HUES6 (cell line): ENCODE measurements at regions not wholly inside any gene's neighbourhood (a gene's known extent, or its start where the extent isn't known, plus 50 kb on each side); places are given as distances from the start of the nearest gene placed in this dataset.
A peak's percentile ranks its signal among the peaks of the same experiment; 100 is the strongest.

Experiments
- H3K27ac ChIP-seq: 2 replicates; pipeline ENCODE4 v1.7.0; 2013; ENCODE audit warnings: low read depth, mild to moderate bottlenecking, low read length, inconsistent platforms
- H3K27me3 ChIP-seq: 2 replicates; pipeline ENCODE4 v1.6.1; 2013; ENCODE audit warnings: low read length; ENCODE audit not compliant: control insufficient read depth, insufficient read depth
- H3K36me3 ChIP-seq: 2 replicates; pipeline ENCODE4 v1.6.1; 2013; ENCODE audit warnings: low read length; ENCODE audit not compliant: control insufficient read depth, insufficient read depth
- H3K4me1 ChIP-seq: 2 replicates; pipeline ENCODE4 v1.6.1; 2013; ENCODE audit warnings: low read length; ENCODE audit not compliant: control insufficient read depth, insufficient read depth
- H3K4me3 ChIP-seq: 2 replicates; pipeline ENCODE4 v1.5.1; 2013; ENCODE audit warnings: low read depth, low read length
- H3K9ac ChIP-seq: one replicate; pipeline ENCODE4 v1.6.1; 2013; ENCODE audit warnings: mild to moderate bottlenecking, low read length
- H3K9me3 ChIP-seq: 2 replicates; pipeline ENCODE4 v1.6.1; 2013; ENCODE audit warnings: low read depth, low read length; ENCODE audit not compliant: control insufficient read depth, insufficient read depth

- Histone ChIP-seq H3K27me3 (no peaks in the 10 kb centered on the region), H3K4me3 (no peak overlapping the region), H3K4me1 (peaks cover 14% of the 10 kb centered on the region), H3K36me3 (no peaks in the 10 kb centered on the region), H3K9ac (no peak overlapping the region), H3K27ac (no peak overlapping the region), H3K9me3 (peaks cover 4% of the 10 kb centered on the region; the same call in 1 of the 2 replicates)
Measured at GRCh38 chr2:216774180-216774579, 78.8 kb upstream of the IGFBP5 start.

- Histone ChIP-seq H3K9me3 (peaks cover 4% of the 10 kb centered on the region; the same call in 1 of the 2 replicates), H3K36me3 (no peaks in the 10 kb centered on the region), H3K27me3 (no peaks in the 10 kb centered on the region), H3K9ac (no peak overlapping the region), H3K4me3 (no peak overlapping the region), H3K4me1 (peaks cover 14% of the 10 kb centered on the region), H3K27ac (no peak overlapping the region)
Measured at GRCh38 chr2:216773072-216773471, 77.7 kb upstream of the IGFBP5 start.

- no peak overlapping the region for H3K27ac ChIP-seq
- H3K9me3 ChIP-seq, result peaks cover 4% of the 10 kb centered on the region; the same call in 1 of the 2 replicates
- H3K9ac ChIP-seq, result no peak overlapping the region
Measured at GRCh38 chr2:216770717-216771116, 75.4 kb upstream of the IGFBP5 start.

GRCh38 chr2:216770050-216770449 is 74.7 kb upstream of the IGFBP5 start:
- H3K27me3 ChIP-seq, result no peaks in the 10 kb centered on the region
- peaks cover 4% of the 10 kb centered on the region; the same call in 1 of the 2 replicates for H3K9me3 ChIP-seq
- no peak overlapping the region for H3K27ac ChIP-seq
- H3K4me1 ChIP-seq, result peaks cover 28% of the 10 kb centered on the region
- H3K36me3 ChIP-seq, result no peaks in the 10 kb centered on the region
- H3K9ac ChIP-seq, result no peak overlapping the region
- no peak overlapping the region for H3K4me3 ChIP-seq

More at GRCh38 chr2:216770717-216771116, 75.4 kb upstream of the IGFBP5 start:
- Histone ChIP-seq H3K4me3 (no peak overlapping the region), H3K36me3 (no peaks in the 10 kb centered on the region), H3K4me1 (peaks cover 23% of the 10 kb centered on the region), H3K27me3 (no peaks in the 10 kb centered on the region)

- H3K4me1 ChIP-seq, result peaks cover 26% of the 10 kb centered on the region
- peaks cover 4% of the 10 kb centered on the region; the same call in 1 of the 2 replicates for H3K9me3 ChIP-seq
- no peaks in the 10 kb centered on the region for H3K27me3 ChIP-seq
- no peaks in the 10 kb centered on the region for H3K36me3 ChIP-seq
- H3K4me3 ChIP-seq, result no peak overlapping the region
- H3K9ac ChIP-seq, result no peak overlapping the region
- no peak overlapping the region for H3K27ac ChIP-seq
Measured at GRCh38 chr2:216769626-216770025, 74.3 kb upstream of the IGFBP5 start.

GRCh38 chr2:216768908-216769411 is 73.6 kb upstream of the IGFBP5 start:
- Histone ChIP-seq H3K4me1 (peaks cover 26% of the 10 kb centered on the region), H3K36me3 (no peaks in the 10 kb centered on the region), H3K27ac (no peak overlapping the region), H3K9ac (no peak overlapping the region), H3K27me3 (no peaks in the 10 kb centered on the region), H3K4me3 (no peak overlapping the region), H3K9me3 (peaks cover 4% of the 10 kb centered on the region; the same call in 1 of the 2 replicates)

- no peak overlapping the region for H3K27ac ChIP-seq
- H3K9me3 ChIP-seq, result no peaks in the 10 kb centered on the region
- H3K4me3 ChIP-seq, result peak overlapping the region; percentile 12; the same call in 1 of the 2 replicates
- peaks cover 25% of the 10 kb centered on the region for H3K4me1 ChIP-seq
- no peaks in the 10 kb centered on the region for H3K27me3 ChIP-seq
- H3K36me3 ChIP-seq, result no peaks in the 10 kb centered on the region
- H3K9ac ChIP-seq, result no peak overlapping the region
Measured at GRCh38 chr2:216765761-216766262, 70.5 kb upstream of the IGFBP5 start.

GRCh38 chr2:216763396-216763795 is 68.0 kb upstream of the IGFBP5 start:
- H3K9ac ChIP-seq, result no peak overlapping the region
- H3K4me3 ChIP-seq, result no peak overlapping the region
- no peaks in the 10 kb centered on the region for H3K36me3 ChIP-seq
- H3K27me3 ChIP-seq, result no peaks in the 10 kb centered on the region
- H3K27ac ChIP-seq, result no peak overlapping the region
- no peaks in the 10 kb centered on the region for H3K9me3 ChIP-seq
- H3K4me1 ChIP-seq, result peaks cover 25% of the 10 kb centered on the region

- Histone ChIP-seq H3K27me3 (no peaks in the 10 kb centered on the region), H3K4me1 (peaks cover 21% of the 10 kb centered on the region), H3K4me3 (no peak overlapping the region), H3K27ac (no peak overlapping the region), H3K36me3 (no peaks in the 10 kb centered on the region), H3K9me3 (no peaks in the 10 kb centered on the region), H3K9ac (no peak overlapping the region)
Measured at GRCh38 chr2:216761809-216762208, 66.5 kb upstream of the IGFBP5 start.

GRCh38 chr2:216761133-216761532 is 65.8 kb upstream of the IGFBP5 start:
- Histone ChIP-seq H3K36me3 (no peaks in the 10 kb centered on the region), H3K27ac (no peak overlapping the region), H3K4me1 (peaks cover 14% of the 10 kb centered on the region), H3K9me3 (no peaks in the 10 kb centered on the region), H3K4me3 (no peak overlapping the region), H3K27me3 (no peaks in the 10 kb centered on the region), H3K9ac (no peak overlapping the region)

GRCh38 chr2:216758256-216759155 is 63.2 kb upstream of the IGFBP5 start:
- Histone ChIP-seq H3K9me3 (no peaks in the 10 kb centered on the region), H3K4me3 (no peak overlapping the region), H3K27ac (no peak overlapping the region), H3K36me3 (no peaks in the 10 kb centered on the region), H3K9ac (no peak overlapping the region), H3K4me1 (peaks cover under 1% of the 10 kb centered on the region; the same call in 1 of the 2 replicates), H3K27me3 (no peaks in the 10 kb centered on the region)
